GM19351 (cell line): ENCODE measurements at regions not wholly inside any gene's neighbourhood (a gene's known extent, or its start where the extent isn't known, plus 50 kb on each side); places are given as distances from the start of the nearest gene placed in this dataset.

Experiments
- ATAC-seq: cut with Tn5 transposase; IDR thresholded peaks from one replicate; pipeline ENCODE4 v1.9.1; 2021; ENCODE audit warnings: mild to moderate bottlenecking, moderate library complexity; ENCODE audit not compliant: unreplicated experiment

DNA sequence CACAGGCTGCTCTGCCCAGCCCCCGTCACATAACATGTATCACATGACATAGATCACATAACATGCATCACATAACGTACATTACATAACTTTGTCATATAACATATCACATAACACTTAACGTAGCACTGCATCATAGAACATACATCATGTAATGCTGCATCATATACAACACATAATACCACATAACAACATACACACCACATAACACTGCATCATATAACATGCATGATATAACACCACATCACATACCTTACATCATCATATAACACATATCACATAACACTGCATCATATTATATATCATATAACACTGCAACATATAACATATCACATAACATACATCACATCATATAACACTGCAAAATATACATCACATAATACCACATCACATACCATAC is 83.8 kb downstream of the AXIN2 start:
- ATAC-seq, result no peak

DNA sequence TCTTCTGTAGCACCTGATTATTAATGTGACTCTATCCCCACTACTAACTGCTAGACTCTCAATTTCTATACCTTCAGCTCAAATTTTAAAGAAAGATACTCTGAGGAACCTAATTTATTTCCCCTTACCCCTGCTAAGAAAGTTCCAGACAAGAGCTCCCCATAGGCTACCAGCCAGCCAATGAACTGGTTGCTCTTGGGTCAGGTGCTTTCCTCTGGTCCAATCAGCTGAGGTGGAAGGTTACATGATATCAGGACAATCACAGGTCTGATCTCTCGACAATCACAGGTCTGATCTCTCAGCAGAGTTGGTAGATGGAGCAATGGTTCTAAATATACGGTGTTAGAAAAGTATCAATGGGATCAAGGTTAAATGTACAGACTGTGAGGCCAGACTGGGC is 86.8 kb downstream of the AXIN2 start:
- no peak for ATAC-seq

DNA sequence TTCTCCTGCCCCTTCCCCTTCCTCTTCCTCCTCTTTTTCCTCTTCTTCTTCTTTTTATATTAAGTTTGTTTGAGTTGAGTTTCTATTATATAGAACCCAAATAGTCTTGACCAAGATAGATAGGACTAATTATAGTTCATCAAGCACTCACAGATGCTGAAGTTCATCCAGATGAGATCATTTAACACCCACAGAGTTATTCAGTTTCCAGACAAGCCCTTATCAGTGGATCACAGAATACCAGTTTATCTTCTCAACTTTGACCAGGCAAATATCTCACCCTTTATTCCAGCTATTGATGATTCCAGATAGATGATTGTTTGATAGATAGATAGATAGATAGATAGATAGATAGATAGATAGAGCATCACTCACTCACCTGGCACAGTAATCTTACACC is 87.5 kb downstream of the AXIN2 start:
- ATAC-seq, result no peak

DNA sequence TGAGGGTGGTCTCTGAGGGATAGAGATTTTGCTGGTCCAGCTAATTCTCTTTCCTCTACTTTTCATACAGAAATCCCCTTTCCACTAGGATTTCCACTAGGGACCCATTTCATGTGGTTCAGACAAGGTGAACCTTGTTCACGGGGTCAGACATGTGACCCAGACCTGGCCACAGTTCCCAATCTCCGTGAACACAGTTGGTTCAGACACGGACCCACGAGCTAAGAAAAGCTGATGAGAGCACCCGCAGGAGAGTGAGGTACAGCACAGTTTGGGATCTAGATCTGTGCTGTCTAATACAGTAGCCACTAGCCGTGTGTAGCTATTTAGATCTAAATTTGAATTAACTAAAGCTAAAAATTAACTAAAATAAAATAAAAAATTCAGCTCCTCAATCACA is 88.1 kb downstream of the AXIN2 start:
- no peak for ATAC-seq

DNA sequence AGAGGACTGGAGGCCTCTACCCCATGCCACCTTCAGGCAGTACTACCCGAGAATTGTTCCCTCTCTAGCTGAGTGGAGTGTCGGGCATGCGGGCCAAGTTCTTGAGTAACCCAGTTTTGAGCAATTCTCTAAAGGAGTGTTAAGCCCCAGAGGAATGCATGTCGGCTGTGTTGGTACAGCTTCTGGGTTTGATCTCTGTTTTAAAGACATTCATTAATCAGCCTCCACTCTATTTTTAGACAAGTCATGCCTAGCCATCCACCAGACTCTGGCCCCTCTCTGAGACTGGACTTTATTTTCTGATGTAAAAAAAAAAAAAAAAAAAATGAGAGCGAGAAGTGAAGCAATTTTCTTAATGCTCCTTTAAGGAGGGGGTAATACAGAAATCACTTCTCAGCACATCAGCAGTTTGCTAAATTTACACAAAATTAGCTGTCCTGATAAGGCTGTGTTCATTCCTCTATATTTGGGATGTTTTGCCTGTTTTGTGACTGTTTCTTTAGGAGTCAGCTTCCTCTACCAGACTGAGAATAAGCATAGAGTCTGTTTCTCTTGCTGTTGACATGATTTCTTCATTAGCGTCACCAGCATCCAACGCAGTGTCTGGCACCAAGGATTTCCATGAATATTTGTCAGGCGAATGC is 88.7 kb downstream of the AXIN2 start:
- no peak for ATAC-seq

DNA sequence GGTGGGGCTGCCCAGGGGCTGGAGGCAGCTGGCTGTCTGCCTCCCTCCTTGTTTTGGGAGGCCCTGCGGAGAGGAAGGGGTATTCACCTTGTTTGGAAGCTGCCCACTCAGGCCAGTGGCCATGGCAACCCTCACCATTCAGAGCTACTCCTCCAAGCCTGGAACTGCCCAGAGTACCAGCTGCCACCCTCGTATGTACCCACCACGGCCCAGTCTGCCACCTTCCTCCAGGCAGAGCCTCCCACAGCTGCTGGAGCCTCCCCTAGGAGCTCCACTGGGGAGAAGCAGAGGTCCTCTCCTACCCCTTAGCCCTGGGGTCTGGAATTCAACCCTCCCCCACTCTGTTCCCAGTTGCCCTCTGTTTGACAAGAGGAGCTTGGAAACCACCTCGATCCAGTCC is 90.7 kb downstream of the AXIN2 start:
- ATAC-seq, result no peak

DNA sequence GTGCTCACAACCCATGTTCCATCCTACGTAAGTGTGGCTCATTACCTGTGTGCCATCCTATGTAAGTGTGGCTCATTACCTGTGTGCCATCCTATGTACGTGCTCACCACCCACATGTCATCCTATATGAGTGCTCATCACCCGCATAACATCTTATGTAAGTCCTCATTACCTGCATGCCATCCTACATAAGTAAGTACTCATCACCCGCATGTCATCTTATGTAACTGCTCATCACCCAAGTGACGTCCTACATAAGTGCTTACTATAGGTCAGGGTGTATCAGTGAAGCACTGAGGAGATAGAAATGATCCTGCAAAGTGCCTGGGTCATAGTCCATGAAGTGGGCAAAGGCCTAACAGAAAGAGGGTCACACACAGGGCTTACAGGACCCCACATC is 93.1 kb downstream of the AXIN2 start:
- ATAC-seq, result no peak

DNA sequence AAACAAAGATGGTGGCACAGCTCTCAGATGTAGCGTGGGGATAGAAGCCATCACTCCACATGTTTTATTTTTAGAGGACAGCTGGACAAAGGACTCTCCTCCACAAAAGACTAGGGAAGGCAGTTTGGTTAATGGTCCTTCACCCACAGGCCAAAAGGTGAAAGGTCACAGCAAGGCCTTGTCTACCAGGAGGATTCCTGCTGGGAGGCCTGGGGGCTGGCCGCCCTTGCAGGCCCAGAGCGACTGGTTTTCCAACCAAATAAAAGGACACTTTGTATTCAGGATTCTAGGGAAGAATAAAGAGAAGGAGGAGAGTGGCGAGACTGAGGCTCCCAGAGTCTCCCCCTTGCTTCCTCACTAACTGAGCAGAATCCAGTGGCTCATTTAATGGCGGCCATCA is 94.3 kb downstream of the AXIN2 start:
- no peak for ATAC-seq

DNA sequence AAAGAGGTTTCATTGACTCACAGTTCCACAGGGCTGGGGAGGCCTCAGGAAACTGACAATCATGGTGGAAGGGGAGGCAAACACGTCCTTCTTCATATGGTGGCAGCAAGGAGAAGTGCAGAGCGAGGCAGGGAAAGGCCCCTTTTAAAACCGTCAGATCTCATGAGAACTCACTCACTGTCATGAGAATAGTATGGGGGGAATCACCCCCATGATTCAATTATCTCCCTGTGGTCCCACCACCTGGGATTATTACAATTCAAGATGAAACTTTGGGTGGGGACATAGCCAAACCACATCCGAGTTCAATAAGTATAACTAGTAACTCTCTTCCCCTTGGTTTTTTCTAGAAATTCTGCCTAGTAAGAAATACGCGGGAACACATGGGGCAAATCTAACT is 94.9 kb downstream of the AXIN2 start:
- ATAC-seq, result no peak

DNA sequence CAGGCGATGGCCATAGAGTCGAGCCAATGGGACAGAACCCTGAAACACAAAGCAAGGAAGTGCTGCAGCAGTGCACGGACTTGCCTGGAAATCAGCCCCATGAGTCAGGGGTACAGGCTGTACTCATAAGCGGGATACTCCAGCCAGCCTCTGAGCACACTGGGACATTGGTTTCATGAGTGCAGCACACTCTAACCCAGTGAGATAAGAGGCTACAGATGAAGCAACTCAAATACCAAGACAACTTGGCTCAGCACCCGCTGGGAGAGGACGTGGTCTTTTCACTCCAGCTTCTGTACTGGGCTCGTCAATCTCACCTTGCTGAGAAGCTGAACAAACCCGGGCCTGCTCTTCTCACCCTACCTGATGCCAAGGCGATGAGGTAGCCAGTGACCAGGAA is 98.2 kb downstream of the AXIN2 start:
- no peak for ATAC-seq

DNA sequence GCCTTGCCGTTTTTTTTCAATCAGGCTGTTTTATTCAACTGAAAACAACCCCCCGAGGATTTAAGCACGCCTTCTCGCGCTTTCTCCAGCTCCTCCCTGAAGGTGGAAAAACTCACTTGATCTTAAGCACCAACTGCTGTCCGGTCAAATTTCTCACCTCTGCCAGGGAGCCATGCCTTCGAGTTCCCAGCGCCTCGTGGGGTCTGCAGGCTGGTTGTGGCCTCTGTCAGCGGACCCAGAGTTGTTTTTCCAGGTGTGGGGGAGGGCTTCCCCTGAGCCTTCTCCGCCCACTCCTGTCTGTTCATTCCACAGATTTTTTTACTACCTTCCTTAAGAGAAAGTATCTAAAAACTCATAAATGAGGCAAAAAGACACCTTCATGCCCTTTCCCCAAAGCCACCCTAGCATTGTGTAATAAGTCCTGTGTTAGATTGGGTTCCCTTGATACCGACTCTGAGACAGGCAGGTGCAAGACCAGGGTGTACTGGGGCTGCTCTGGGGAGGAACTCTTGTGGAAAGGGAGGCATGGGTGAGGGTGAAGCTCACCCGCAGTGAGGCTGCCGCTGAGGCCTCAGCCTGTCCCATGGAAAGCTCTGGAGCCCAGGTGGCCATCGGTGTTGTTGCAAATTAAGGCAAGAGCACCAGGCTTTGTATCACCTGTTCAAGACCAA is 101.6 kb downstream of the AXIN2 start:
- ATAC-seq, result no peak

DNA sequence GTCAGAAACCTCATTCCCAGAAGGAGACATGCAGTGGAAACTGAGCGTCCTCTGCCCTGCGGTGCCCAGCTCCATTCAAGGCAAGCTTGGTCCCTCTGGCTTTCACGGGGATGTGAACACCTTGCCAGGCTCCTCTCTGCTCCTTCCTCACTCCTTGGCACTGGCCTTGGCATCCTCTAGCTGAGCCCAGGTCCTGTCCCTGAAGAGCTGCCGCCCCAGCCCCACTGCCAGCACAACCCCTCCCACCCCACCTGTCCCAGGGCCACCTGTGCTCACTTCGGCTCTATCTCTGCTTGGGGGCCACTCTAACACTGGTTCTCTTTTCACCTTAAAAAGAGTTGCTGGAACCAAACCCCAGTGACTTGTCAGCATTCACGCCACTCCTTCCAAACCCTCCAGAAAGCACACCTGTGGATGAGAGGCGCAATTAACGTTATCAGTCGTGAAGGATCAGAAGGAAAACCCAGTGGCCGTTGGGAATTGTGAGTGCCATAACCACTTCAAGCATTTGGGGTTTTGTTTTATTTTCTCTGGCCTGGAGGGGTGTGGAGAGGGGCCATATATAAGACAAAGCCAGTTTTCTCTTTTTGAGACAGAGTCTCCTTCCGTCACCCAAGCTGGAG is 103.7 kb downstream of the AXIN2 start:
- ATAC-seq, result no peak

DNA sequence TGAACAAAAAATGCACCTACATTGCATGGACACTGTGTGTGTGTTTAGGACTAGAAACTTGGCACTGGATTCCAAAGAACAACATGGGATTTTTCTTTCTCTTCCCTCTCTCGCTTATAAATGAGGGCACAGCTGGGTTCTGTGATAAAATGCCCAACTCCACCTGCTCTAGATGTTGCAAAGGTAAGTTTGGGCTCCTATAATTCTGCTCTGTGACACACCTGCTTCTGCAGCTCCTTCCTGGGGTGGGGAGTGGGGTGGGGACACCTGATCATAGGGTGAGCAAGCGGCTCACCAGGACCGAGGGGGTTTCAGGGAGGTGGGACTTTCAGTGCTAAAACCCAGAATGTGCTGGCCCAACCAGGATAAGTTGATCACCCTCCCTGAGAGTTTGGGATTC is 104.3 kb downstream of the AXIN2 start:
- ATAC-seq, result no peak

DNA sequence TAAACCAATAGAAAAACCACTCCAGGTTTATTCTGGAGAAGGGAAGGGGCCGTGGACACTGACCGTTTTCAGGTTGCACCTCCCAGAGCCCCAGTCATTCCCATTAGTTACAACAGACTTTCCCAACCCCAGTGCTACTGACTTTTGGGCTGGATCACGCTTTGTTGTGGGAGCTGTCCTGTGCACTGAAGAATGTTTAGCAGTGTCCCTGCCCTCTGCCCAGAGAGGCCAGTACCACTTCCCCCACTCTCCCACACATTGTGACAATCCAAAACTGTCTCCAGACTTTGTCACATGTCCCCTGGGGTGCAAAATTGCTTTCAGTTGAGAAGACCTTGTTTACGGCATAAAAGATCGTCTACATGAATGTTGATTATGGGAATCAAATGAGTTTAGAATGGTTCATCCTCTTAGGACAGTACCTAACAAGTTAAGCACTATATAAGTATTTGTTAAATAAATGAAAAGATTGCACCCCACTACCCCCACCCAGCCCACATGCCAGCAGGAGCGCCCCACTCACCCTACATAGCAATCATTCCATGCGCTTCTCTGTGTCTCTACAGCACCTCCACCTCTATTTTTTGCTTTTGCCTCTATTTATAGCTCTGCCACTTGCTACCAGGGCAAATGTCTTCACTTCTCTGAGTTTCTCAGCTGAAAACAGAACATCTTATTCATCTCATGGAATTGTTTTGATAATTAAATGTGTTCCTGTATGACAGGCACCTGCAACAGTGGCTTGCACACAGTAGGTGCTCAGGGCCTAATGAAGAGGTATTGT is 104.9 kb downstream of the AXIN2 start:
- no peak for ATAC-seq

DNA sequence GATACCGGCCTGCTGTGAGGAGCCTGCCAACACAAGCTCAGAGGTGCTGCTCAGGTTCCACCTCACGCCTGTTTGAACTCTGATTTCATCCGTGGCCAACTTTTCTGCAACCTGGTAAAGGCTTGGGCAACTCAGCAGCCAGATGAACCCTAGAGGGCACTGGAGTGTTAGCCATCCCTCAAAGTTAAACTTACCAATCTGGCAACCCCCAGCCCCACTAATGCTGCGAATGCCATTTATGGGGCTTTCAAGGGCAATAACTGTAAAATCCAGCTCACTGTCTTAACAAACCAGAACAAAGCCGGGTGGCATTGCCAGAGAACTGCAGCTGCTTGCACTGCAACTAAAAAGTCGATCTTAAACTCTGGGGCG is 105.5 kb downstream of the AXIN2 start:
- no peak for ATAC-seq

DNA sequence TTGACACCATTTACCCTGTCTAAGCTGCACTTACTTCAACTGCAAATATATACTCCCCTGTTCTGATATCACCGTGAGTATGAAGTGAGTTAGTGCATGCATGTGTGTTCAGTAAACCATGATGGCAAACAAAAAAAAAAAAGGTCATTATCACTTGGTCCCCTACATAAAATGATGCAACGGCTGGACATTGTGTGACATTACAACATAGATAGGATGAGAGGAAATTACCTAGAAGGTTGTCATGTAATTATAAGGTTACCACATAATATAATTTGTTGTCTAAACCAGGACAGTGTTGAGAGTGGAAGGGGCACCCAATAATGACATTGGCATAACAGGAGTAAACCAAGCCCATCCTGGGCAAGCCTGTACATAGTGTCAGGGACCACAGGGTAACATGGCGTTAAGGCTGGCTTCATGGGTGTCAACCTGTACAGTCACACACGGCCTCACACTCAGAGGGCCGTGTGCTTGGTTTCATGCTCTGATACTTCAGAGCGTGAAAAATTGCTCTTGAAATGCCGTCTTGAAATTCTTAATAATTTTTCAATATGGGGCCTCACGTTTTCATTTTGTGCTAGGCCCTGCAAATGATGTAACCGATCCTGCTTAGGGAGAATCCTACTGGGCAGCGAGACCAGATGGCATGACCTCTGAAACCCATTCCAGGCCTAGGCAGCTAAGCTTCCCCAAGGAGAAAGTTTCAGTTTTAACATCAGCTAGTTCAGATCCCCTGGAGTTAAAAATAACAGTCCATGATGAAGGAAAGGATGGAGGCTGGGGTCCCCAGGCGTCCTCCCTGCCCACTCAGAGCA is 106.1 kb downstream of the AXIN2 start:
- ATAC-seq, result no peak

DNA sequence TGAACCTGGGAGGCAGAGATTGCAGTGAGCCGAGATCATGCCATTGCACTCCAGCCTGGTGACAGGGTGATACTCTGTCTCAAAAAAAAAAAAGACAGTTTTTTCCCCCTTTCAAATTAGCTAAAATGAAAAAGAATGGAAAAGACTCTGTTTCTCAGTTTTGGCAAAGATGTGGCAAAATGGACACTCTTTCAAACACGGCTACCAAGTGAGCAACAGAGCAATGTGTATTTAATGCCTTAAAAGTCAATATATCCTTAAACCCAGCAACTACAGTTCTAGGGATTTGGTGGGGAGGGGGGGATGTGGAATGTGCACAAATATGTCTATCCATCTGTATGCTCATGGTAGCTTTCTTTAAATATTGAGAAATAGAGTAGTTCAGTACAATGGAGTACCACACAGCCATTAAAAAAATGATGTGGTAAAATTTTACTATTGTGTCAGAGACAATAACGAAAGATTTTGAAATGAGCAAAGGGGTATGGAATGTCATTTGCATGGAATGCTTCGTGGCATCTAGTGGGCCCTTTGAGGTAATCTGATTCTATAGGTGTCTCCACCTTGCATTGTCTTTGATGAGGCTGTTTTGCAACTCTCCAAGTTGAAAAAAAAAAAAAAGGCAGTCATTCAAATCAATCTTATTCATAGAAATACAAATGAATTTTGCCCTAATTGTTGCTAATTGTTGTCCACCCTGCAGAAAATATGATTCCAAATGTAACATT is 108.1 kb downstream of the AXIN2 start:
- ATAC-seq, result no peak

DNA sequence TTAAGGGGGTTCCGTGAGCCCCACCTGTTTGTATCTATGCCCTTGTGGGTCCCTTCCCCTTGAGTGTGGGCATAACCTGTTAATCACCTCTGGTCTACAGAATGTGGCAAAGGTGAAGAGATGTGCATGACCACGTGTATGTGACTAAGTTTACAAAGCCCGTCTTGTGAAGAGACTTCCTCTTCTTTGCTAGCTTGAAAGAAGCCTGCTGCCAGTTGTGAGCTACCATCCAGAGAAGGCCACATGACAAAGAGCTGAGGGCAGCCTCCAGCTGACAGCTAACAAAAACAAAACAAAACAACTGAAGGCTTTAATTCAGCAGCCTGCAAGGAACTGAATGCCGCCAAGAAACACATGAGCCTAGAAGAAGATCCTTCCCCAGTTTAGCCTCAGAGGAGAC is 112.0 kb downstream of the AXIN2 start:
- no peak for ATAC-seq

DNA sequence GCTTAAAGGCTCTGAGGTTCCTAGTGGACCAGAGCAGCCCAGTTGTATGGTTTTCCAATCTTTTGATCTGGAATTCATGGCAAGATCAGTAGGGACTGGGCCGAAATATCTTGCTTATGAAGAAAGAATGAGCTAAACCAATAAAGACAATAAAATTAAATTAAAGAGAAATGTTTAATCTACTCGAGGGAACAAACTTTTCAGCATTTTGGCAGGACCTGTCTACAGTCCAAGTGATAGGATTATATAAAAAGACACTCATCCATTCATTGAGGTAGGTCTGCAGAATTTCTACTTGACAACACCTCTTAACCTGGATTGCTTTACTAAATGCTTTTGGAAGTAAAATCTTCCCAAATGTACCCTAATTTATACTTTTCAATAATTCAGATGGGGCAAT is 113.6 kb downstream of the AXIN2 start:
- no peak for ATAC-seq

DNA sequence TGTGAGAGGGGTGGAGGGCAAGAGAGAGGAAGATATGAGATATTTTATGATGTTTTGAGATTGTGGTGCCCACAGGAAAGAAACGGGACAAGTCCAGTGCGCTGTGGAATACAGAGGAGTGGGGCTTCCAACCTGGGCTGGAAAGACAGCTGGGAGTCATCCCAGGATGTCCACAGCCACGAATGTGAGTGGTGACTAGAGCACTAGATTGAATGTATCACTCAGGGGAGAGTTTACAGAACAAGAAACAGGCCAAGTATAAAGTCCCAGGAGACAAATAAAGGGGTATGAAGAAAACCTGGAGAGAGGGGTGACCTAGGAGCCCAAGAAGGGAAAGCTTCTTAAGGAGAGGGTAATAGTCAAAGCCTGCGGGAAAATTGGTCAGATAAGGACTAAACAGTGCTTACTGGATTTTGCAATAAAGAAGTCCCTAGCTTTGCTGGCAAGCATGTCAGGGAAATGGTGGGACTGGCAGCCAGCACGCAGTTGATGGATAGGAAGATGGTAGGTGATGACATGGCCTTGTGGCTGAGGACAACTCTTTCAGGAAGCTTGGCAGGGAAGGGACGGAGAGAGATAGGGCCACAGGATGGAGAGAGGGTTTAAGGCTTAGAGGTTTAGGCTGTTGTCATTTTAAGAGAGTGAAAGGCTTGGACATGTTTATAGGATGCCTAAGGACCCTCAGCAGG is 114.5 kb downstream of the AXIN2 start:
- ATAC-seq, result no peak
